ENCODE measurements at regions not wholly inside any gene's neighbourhood (a gene's known extent, or its start where the extent isn't known, plus 50 kb on each side); places are given as distances from the start of the nearest gene placed in this dataset.

DNA sequence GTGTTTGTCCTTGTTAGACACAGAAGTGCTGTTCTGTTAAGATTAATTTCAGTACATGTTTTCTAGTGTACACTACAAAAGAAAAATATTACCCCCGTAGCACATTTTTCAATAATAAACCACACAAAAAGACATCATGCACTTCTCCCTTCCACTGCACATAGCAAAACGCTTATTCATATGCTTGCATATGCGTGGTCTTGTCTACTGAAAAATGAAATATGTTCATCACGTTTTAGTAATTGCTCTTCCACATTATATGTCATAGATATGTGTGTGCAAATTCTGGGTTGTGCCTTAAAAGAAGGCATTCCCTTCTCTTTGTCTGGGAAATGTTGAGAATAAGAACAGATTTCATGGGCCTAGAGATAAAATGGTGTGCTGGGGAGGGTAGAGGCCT lies 353.9 kb downstream of the NSUN3 start:
- no peaks in the 10 kb centered on the region for H3K4me1 Mint-ChIP-seq
- peaks cover 4% of the 10 kb centered on the region for H3K9me3 Mint-ChIP-seq
- intact Hi-C loops (cut with micrococcal nuclease): no loop called here
- H3K4me3 Mint-ChIP-seq: no peak overlapping the region
- no peaks in the 10 kb centered on the region for H3K27me3 Mint-ChIP-seq
- H3K27ac Mint-ChIP-seq: no peak overlapping the region
- H3K36me3 Mint-ChIP-seq (ENCODE audit: low read depth): no peaks in the 10 kb centered on the region
- DNase-seq: no peak

DNA sequence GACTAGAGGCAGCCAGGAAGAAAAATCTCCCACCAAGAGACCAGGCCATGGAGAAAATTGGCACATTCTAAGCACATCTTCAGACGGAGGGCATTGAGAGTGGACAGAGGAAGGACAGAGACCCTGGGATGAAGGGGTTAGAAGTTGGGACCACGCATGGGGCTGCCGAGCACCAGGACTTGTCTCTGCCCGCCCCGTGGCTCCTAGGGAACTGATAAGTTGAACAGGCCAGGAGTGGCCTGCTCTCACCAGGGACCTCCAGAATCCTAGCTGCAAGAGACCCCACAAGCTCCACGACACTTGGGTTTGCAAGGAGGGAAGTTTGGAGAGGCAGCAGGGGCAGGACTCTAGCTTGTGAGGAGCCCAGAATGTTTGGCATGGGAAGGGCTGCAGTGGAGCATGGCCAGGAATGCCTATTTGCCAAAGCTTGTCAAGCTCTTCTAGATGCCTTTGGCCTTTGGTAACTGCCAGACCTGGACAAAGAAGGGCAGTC lies 355.1 kb downstream of the NSUN3 start:
- H3K4me3 Mint-ChIP-seq: no peak overlapping the region
- H3K4me1 Mint-ChIP-seq: no peaks in the 10 kb centered on the region
- intact Hi-C loops (cut with micrococcal nuclease): no loop called here
- no peaks in the 10 kb centered on the region for H3K27me3 Mint-ChIP-seq
- no peak for DNase-seq
- no peaks in the 10 kb centered on the region for H3K36me3 Mint-ChIP-seq (ENCODE audit: low read depth)
- H3K27ac Mint-ChIP-seq: no peak overlapping the region
- peaks cover 4% of the 10 kb centered on the region for H3K9me3 Mint-ChIP-seq

DNA sequence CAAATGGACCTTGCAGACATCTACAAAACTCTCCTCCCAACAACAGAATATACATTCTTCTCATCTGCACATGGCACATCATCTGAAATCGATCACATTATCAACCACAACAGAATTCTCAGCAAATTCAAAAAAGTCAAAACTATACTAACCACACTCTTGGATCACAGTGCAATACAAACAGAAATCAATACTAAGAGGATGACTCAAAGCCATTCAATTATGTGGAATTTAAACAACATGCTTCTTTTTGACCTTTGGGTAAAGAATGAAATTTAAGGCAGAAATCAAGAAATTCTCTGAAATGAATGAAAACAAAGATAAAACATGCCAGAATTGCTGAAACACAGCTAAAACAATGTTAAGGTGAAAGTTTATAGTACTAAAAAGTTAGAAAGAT lies 358.1 kb downstream of the NSUN3 start:
- Mint-ChIP-seq H3K4me1 (no peaks in the 10 kb centered on the region), H3K27me3 (no peaks in the 10 kb centered on the region), H3K4me3 (no peak overlapping the region), H3K9me3 (peaks cover 7% of the 10 kb centered on the region), H3K27ac (no peak overlapping the region), H3K36me3 (ENCODE audit: low read depth) (no peaks in the 10 kb centered on the region)
- DNase-seq: no peak
- intact Hi-C loops (cut with micrococcal nuclease): no loop called here

DNA sequence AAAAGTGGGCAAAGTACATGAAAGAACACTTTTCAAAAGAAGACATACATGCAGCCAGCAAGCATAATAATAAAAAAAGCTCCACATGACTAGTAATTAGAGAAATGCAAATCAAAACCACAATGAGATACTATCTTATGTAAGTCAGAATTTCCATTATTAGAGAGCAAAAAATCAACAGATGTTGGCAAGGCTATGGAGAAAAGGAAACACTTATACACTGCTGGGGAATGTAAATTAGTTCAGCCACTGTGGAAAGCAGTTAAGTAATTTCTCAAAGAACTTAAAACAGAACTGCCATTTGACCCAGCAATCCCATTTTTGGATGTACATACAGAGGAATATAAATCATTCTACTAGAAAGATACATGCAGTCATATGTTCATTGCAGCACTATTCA lies 360.7 kb downstream of the NSUN3 start:
- no peaks in the 10 kb centered on the region for H3K4me1 Mint-ChIP-seq
- DNase-seq: no peak
- H3K27ac Mint-ChIP-seq: no peak overlapping the region
- H3K4me3 Mint-ChIP-seq: no peak overlapping the region
- no peaks in the 10 kb centered on the region for H3K36me3 Mint-ChIP-seq (ENCODE audit: low read depth)
- H3K9me3 Mint-ChIP-seq: peaks cover 7% of the 10 kb centered on the region
- H3K27me3 Mint-ChIP-seq: no peaks in the 10 kb centered on the region
- intact Hi-C loops (cut with micrococcal nuclease): no loop called here

DNA sequence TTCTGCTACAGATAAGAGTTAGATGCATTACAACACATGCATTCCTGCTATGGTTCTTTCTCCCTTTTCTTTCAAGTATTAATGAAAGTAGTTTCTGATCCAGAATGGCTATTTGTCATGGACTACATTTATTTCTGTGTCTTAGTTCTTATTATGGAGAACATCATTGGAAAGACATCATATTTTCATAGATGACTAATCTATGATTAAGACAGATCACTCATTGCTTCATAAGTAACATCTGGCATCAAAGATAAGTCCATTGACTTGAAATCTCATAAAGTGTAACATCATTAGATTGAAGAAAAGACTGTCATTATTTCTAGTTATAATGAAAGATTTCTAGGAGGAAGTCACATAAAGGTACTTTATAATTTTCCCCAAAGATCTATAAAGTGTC lies 366.7 kb downstream of the NSUN3 start:
- Mint-ChIP-seq H3K9me3 (no peaks in the 10 kb centered on the region), H3K36me3 (ENCODE audit: low read depth) (no peaks in the 10 kb centered on the region), H3K27me3 (no peaks in the 10 kb centered on the region), H3K4me3 (no peak overlapping the region), H3K4me1 (no peaks in the 10 kb centered on the region), H3K27ac (no peak overlapping the region)
- intact Hi-C loops (cut with micrococcal nuclease): no loop called here
- DNase-seq: no peak

DNA sequence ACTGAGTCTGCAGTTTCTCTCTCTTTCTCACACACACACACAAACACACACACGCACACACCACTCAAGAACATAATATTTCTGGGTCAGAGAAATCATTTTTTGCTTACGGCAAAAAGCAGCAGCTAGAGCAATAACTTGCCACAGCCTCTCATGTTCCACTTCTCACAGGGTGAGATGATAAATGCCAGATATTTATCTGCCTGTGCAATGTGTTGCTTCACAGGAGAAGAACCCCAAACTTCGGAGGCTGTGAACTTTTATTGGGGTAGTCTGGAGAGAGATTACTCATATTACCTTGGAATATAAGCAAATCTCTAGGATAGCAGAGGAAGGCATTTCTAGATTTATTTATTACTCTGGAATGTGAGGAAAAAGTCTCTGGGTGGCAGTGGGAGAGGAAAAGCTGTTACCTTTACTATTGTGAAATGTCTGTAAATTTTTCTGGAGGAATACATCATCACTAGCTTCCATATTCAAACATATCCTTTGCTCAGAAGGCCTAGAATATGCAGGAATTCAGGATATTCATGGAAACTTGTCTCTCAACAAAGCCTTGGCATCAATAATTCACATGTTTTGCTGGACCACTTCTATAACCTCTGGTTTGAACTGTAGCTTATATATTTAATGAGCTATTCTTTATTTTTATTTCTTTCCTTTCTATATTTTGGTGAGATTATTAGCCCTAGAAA lies 369.2 kb downstream of the NSUN3 start:
- Mint-ChIP-seq H3K27ac (no peak overlapping the region), H3K36me3 (ENCODE audit: low read depth) (no peaks in the 10 kb centered on the region), H3K27me3 (no peaks in the 10 kb centered on the region), H3K4me3 (no peak overlapping the region), H3K9me3 (no peaks in the 10 kb centered on the region), H3K4me1 (no peaks in the 10 kb centered on the region)
- intact Hi-C loops (cut with micrococcal nuclease): no loop called here
- no peak for DNase-seq

DNA sequence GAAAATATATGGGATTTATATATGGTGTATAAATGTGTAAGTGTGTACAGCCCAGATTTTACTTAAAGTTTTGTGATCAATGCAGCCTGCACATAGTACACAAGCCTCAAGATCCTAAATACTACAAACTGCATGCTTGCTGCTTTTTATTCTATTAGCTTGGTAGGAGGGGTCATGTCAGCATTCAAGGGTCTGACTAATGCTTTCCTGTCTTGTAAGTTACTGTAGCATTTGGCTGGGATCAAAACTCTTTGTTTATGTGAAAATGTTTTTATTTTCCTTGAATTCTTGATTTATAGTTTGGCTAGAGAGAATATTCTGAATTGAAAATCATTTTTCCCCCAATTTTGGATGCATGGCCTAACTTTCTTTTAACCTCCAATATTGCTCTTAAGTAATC lies 370.9 kb downstream of the NSUN3 start:
- DNase-seq: no peak
- Mint-ChIP-seq H3K27ac (no peak overlapping the region), H3K4me3 (no peak overlapping the region), H3K36me3 (ENCODE audit: low read depth) (no peaks in the 10 kb centered on the region), H3K27me3 (no peaks in the 10 kb centered on the region), H3K4me1 (no peaks in the 10 kb centered on the region), H3K9me3 (no peaks in the 10 kb centered on the region)
- intact Hi-C loops (cut with micrococcal nuclease): no loop called here

DNA sequence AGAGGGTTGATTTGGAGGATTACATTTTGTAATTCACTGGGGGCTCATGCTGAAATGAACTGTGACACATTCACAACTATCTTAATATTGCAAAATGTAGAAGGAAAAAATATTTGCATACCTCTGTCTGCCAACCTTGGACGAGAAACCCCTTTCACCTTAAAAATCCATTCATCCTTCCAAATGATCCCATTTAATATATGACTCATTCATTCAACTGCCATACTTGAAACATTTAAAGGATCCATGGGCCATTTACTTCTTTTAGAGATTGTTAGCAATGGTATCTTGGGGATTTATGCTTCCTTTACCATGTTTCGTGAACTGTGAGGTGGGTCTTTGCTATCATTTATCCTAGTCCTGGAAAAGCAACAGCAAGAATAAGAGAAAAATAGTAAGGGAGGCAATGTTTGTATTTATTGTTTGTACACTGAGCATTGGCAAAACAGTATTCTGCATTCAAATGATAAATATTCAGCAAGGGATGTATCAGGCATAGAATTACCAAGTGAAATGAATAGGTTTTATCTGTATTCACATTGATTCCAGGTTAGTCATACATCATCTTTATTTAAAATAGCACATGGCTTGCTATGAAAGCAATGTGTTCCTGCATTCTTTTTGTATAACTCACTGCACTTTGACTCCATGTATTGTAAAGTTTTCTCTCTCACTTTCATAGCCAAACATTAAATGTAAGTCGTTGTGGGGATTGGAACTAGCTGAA lies 378.1 kb downstream of the NSUN3 start:
- Mint-ChIP-seq H3K4me3 (no peak overlapping the region), H3K9me3 (no peaks in the 10 kb centered on the region), H3K36me3 (ENCODE audit: low read depth) (no peaks in the 10 kb centered on the region), H3K27me3 (no peaks in the 10 kb centered on the region), H3K27ac (no peak overlapping the region), H3K4me1 (no peaks in the 10 kb centered on the region)
- intact Hi-C loops (cut with micrococcal nuclease): no loop called here
- DNase-seq: no peak

DNA sequence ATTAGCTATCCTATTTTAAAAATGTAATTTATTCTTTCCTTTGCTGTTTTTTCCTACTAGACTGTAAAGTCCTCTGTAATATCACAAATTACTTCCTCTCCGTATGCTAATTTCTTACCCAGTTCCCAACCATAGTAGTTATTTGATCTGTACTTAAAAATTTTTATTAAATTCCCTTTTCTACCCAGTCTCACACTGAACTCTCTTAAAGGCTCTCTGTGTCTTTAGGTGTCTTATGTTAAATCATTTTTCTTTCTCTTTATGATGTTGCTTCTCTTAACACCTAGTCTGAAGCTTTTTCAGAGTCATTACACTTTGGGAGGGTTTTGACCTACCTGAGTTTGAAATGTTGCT lies 378.6 kb downstream of the NSUN3 start:
- Mint-ChIP-seq H3K27ac (no peak overlapping the region), H3K36me3 (ENCODE audit: low read depth) (no peaks in the 10 kb centered on the region), H3K4me1 (no peaks in the 10 kb centered on the region), H3K9me3 (no peaks in the 10 kb centered on the region), H3K27me3 (no peaks in the 10 kb centered on the region), H3K4me3 (no peak overlapping the region)
- intact Hi-C loops (cut with micrococcal nuclease): no loop called here
- DNase-seq: no peak

DNA sequence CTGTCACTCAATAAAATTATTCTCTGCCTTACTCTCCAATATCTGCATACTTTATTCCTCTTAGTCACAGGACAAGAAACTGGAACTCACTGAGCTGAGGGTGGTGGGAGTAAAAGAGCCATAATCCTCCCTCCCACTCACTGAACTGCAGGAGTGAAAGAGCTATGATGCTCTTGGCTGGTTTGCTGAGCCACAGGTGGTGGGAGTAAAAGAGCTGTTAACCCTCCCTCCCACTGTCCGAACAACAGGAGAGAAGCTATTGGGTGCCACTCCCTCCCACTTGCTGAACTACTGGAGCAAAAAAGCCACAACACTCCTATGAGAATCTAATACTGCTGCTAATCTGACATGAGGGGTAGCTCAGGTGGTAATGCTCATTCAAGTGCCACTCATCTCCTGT lies 391.0 kb downstream of the NSUN3 start:
- no peaks in the 10 kb centered on the region for H3K4me1 Mint-ChIP-seq
- no peak overlapping the region for H3K27ac Mint-ChIP-seq
- H3K36me3 Mint-ChIP-seq (ENCODE audit: low read depth): no peaks in the 10 kb centered on the region
- DNase-seq: no peak
- intact Hi-C loops (cut with micrococcal nuclease): no loop called here
- no peaks in the 10 kb centered on the region for H3K9me3 Mint-ChIP-seq
- H3K27me3 Mint-ChIP-seq: no peaks in the 10 kb centered on the region
- no peak overlapping the region for H3K4me3 Mint-ChIP-seq

DNA sequence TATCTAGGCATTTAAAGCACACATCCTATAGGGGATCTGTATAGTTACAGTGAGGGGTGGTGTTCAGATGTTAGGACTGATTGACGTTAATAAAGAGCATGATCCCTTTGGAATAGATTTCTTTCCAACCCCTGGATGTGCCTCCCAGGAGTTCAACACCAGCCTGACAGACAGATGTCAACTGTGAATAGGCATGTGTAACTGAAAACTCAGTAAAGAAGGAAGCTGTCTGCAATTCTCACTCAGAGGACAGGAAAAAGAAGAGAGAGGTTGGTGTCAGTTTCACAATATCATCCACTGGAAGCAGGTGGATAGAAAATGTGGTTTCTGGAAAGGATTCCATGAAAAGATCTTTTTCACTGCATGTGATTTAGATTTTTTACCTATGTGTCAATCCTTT lies 396.3 kb downstream of the NSUN3 start:
- no peaks in the 10 kb centered on the region for H3K4me1 Mint-ChIP-seq
- no peak overlapping the region for H3K27ac Mint-ChIP-seq
- no peaks in the 10 kb centered on the region for H3K36me3 Mint-ChIP-seq (ENCODE audit: low read depth)
- no peaks in the 10 kb centered on the region for H3K27me3 Mint-ChIP-seq
- intact Hi-C loops (cut with micrococcal nuclease): no loop called here
- no peaks in the 10 kb centered on the region for H3K9me3 Mint-ChIP-seq
- no peak for DNase-seq
- no peak overlapping the region for H3K4me3 Mint-ChIP-seq

DNA sequence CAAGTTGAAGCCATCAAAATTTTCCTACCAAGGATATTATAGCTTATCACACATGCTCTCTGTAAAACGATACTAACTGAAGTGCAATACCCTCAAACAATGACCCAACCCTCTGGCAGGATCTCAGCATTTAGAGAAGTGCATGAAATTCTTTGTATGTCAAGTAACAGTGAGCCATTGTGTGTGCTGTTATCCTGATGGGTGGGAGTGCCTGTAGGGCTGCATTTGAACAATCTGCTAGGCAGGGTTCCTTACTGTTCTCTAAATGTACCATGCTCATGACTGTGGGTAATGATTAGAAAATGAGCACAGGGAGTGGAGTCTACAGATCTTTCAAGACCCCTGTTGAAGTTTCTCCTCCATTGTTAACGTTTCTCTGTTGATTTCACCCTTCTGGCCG lies 398.1 kb downstream of the NSUN3 start:
- Mint-ChIP-seq H3K4me1 (no peaks in the 10 kb centered on the region), H3K9me3 (no peaks in the 10 kb centered on the region), H3K27me3 (no peaks in the 10 kb centered on the region), H3K4me3 (no peak overlapping the region), H3K27ac (no peak overlapping the region), H3K36me3 (ENCODE audit: low read depth) (no peaks in the 10 kb centered on the region)
- no peak for DNase-seq
- intact Hi-C loops (cut with micrococcal nuclease): no loop called here

DNA sequence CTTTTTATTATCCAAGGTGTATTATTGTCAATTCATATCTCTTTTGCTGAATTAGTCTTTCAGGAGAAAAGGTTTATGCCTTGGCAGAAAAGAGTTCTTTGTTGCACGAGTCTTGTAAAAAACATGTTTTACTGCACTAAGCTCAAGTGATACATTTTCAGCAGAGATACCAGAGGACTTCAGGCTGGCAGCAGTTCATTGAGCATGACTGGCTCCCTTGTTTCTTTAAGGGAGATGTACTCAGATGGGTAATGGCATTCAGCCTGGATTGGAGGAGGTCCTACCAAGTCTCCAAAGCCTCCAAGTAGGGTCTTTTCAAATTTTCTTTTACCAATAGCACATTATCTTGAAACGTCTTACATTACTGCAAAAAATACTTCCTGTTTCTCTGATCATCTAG lies 400.1 kb downstream of the NSUN3 start:
- H3K27ac Mint-ChIP-seq: no peak overlapping the region
- intact Hi-C loops (cut with micrococcal nuclease): no loop called here
- no peak for DNase-seq
- H3K27me3 Mint-ChIP-seq: no peaks in the 10 kb centered on the region
- no peaks in the 10 kb centered on the region for H3K36me3 Mint-ChIP-seq (ENCODE audit: low read depth)
- no peak overlapping the region for H3K4me3 Mint-ChIP-seq
- H3K4me1 Mint-ChIP-seq: no peaks in the 10 kb centered on the region
- H3K9me3 Mint-ChIP-seq: no peaks in the 10 kb centered on the region

DNA sequence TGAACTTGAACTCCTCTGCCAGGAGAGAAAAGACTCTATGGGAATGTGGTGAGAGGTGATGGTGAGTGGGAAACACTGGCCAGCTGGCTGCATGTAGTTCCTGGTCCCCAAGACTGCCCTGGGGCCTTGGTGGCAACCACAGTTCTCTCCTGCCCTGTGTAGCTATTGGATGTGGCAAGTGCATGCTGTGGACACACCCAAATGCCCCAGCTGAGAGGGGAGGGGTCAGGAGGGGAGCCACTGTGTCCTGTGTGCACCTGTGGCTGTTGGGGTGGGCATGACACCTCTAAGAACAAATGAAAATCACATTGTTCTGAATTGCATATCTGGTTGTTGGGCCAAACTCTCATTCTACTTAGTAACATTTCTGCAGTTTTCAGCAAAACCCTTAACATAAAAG lies 409.6 kb downstream of the NSUN3 start:
- Mint-ChIP-seq H3K4me3 (no peak overlapping the region), H3K9me3 (peaks cover 3% of the 10 kb centered on the region), H3K27me3 (no peaks in the 10 kb centered on the region), H3K4me1 (no peaks in the 10 kb centered on the region), H3K36me3 (ENCODE audit: low read depth) (no peaks in the 10 kb centered on the region), H3K27ac (no peak overlapping the region)
- DNase-seq: no peak
- intact Hi-C loops (cut with micrococcal nuclease): no loop called here
